HG02840 (cell line): ENCODE measurements at regions not wholly inside any gene's neighbourhood (a gene's known extent, or its start where the extent isn't known, plus 50 kb on each side); places are given as distances from the start of the nearest gene placed in this dataset.

Experiments
- ATAC-seq: cut with Tn5 transposase; IDR thresholded peaks from one replicate; pipeline ENCODE4 v1.9.1; 2021; ENCODE audit warnings: mild to moderate bottlenecking, moderate library complexity, moderate number of reproducible peaks; ENCODE audit not compliant: unreplicated experiment, low FRiP score

- no peak for ATAC-seq
These were observed 448.7 kb upstream of the FAT1 start for GRCh38 chr4:187172340-187172761.

DNA sequence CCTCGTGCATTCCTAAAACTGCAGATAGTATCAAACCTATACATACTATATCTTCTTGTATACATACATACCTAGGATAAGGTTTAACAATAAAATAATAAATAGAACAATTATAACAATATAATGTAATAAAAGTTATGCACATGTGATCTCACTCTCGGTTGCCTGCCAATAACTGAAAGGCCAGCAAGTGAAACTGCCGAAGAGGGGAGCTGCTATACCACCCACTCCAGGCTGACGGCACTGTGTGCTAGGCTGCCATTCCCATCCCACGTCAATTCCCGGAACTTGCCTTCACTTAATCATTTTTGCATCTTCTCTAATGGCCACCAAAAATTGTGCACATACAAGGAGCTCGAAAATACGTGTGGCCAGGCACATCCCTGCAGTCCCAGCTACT lies 451.1 kb upstream of the FAT1 start:
- ATAC-seq: no peak

DNA sequence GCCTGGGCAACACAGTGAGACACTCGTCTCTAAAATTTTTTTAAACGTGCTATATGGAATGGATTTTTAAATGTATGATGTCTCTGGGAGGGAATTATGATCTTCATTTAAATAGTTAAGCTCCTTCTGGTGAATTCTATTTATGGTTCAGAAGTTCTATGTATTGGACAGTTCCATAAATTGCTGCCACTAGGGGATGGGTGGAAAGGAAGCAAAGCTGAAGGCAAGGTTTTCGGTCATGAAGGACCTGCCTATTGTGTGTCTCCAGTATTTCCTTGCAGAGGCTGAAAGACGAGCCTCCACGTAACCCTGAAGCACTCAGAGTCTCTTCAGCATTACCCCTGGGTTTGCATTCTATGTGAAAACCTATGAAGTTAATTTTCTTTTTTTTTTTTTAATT lies 451.5 kb upstream of the FAT1 start:
- ATAC-seq: no peak

DNA sequence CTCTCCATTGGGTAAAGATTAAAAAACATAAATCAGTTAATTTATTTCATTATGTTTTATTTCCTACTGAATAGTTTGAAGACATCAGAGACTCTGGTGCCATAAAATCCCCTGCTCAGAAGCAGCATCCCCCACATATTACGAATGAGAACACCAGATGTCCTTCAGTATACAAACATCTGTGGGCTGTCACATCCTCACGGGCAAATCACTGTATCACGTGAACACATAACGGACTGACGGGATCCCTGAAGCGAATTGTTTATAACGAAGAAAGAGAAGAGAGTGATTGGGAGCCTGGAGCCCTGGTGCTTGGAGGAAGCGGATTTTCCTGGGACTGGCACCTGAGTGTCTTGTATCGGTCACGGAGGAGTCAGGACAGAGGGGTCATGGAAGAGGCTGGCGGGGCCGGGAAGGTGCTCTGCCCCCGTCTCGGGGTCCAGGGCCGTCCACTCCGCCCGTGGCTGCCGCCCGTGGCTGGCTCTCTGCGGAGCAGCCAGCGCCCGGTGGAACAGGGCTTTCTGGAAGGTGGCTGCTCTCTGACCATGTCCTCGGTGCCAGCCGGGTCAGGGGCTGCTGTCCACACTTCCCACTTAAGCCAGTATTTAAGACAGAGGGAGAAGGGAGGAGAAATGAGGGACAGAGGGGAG lies 452.7 kb upstream of the FAT1 start:
- no peak for ATAC-seq

GRCh38 chr4:187178084-187178483 lies 454.4 kb upstream of the FAT1 start:
- ATAC-seq: no peak

GRCh38 chr4:187178587-187178986 lies 454.9 kb upstream of the FAT1 start:
- ATAC-seq: no peak

DNA sequence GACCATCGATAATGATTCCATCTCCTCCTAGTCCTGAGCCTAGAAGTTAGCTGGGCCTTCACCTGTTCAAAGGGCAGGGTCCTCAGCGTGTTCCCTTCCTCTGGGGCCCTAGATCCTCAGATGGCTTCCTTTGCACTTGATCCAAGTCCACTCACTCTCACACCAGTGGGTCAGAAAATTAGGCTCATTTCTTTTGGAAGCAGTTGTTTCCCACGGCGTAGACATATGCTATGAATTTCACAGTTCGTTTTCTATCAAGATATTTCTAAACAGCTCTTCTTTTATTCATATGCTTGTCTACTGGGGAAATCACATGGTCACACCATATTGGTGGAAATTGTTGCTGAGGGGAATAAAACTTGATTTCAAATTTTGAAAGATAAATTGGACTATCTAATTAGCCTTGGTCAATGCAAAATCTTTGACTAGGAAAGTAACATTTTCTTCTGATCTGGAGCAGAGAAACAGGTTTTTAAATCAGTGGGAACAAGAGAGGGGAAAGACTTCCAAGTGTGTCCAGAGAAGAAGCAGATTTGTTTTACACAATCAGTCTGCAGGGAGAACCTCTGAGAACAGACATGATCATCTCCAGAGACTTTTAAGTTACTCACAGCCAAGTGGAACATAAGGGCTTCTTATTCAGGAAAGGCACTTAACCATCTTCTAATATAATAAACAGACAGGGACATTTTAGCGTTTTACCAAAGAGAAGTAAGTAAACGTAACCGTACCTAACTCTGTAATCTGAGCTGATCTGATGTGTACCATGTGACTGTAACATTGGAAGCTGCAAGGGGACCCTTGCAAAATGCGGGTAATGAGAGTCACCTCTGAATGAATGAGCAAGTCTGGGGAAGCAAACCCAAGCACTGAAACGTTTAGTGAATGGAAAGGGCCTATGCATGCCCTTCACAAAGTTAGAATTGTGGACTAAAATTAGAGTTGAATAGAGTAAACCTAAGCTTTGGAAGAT lies 455.7 kb upstream of the FAT1 start:
- no peak for ATAC-seq

- no peak for ATAC-seq
These were observed 457.4 kb upstream of the FAT1 start for GRCh38 chr4:187181054-187181453.

GRCh38 chr4:187183346-187183745 lies 459.7 kb upstream of the FAT1 start:
- ATAC-seq: no peak

GRCh38 chr4:187183826-187184225 lies 460.2 kb upstream of the FAT1 start:
- no peak for ATAC-seq

DNA sequence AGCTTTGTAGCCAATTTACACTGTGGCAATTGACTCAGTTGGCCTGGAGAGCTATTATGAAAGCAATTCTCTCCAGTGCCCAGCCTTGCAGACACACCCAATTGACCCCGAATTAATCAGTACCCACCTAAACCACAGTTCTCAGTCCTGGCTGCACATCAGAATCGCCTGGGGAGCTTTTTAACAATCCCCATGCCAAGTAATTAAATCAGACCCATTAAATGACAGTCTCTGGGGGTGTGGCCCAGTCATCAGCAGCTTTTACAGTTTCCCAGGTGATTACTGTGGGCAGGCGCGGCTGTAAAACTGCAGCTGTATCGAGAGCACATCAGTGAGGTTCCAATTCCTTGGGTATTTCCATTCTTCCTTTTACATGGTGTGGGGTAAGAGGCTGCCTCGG lies 460.9 kb upstream of the FAT1 start:
- no peak for ATAC-seq

DNA sequence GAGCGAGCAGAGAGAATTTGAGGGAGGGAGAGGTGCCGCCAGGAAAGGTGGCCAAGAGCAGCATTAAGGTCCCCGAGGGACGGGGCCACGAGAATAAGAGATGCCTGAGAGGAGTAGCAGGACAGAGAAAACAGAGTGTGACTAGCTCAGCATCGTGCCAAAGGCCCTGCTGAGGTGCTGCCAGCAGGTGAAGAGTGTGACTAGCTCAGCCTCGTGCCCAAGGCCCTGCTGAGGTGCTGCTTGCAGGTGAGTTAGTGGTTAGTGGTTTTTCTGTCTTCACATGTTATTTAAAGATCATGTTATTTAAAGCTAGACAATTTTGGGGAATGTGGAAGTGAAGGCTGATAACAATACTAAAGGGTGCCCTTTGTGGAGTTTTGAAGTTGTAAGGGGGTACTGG lies 464.5 kb upstream of the FAT1 start:
- ATAC-seq: no peak

GRCh38 chr4:187188741-187189140 lies 465.1 kb upstream of the FAT1 start:
- ATAC-seq: no peak

DNA sequence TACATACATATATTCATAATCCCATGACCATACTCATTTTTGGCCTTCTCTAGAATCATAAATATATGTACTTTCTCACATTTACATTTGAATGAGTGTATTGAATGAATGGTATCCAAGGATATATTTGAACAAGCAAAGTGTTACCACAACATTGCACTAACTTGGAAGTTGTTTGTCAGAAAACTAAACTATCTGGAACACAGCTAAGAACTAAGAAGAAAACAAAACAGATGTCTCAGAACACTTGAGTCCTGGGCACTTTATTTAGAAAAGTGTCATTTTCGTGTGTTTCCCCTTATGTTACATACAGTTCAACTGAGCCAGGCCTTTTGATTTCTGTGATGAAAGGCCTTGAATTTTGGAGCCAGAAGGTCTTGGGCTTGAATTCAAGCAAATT lies 466.7 kb upstream of the FAT1 start:
- ATAC-seq: no peak

DNA sequence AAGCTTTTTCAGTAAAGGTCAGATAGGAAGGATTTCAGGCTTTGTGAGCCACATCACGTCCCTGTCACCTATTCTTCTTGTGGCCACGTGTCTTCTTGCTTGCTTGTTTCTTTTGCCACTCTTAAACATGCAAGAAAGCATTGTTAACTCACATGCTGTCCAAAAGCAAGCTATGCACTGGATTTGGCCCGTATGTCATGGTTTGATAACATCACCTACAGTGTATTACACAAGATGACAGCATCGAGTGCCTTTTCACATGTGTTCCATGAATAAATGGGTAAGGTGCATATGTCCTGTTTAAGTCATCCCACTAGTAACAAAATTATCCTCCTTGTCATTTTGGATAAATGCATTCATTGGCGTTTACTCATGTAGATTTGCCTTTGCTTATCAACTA lies 468.0 kb upstream of the FAT1 start:
- ATAC-seq: no peak

GRCh38 chr4:187192266-187192665 lies 468.6 kb upstream of the FAT1 start:
- ATAC-seq: no peak

- ATAC-seq: no peak
These were observed 469.5 kb upstream of the FAT1 start for GRCh38 chr4:187193141-187193540.

- no peak for ATAC-seq
These were observed 480.8 kb upstream of the FAT1 start for GRCh38 chr4:187204389-187204918.

DNA sequence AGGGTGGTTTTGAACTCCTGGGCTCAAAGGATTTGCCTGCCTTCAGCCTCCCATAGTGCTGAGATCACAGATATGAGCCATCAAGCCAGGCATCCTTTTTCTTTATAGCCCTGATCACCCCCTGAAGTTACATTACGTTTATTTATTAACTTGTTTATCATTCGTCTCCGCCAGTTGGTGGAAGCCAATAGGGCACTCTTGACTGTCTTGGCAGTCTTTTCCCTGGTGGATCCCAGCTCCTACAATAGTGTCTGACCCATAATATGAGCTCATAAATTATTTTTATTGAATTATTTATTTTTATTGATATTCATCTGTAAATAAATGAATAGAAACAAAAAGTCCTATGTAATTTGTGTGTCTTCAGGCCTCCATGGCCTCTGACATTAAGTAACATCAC lies 484.3 kb upstream of the FAT1 start:
- ATAC-seq: no peak

DNA sequence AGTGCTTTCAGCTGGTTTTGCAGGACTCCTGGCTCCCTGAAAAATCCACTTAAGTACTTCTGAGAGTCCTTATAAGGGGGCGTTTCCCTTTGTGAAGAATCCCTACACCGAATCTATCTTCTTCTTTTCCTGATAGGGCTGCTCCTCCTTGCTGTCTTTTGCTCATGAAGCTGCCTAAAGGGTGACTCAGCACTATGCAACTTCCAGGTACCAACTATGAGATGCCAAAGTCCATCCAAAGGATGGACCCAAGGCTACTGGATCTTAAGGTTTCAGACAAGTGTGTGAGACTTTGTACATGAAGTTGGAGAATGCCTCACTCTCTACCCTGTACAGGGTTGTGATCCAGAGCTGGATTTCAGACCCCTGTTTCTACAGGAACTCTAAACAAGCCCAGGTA lies 485.0 kb upstream of the FAT1 start:
- no peak for ATAC-seq

- no peak for ATAC-seq
These were observed 486.4 kb upstream of the FAT1 start for GRCh38 chr4:187209921-187210613.
